GM21447 (cell line): ENCODE measurements at regions not wholly inside any gene's neighbourhood (a gene's known extent, or its start where the extent isn't known, plus 50 kb on each side); places are given as distances from the start of the nearest gene placed in this dataset.
"Not testable (repeated sequence)": the region's sequence is repeated elsewhere in the genome, so short reads cannot be mapped to it uniquely, and the experiment has no call there.

Experiments
- ATAC-seq: cut with Tn5 transposase; IDR thresholded peaks from one replicate; pipeline ENCODE4 v1.9.1; 2021; ENCODE audit not compliant: unreplicated experiment

- ATAC-seq: no peak
Measured at GRCh38 chr1:238944028-238944427, 442.3 kb upstream of the CHRM3 start.

- no peak for ATAC-seq
Measured at GRCh38 chr1:238927899-238928298, 458.5 kb upstream of the CHRM3 start.

DNA sequence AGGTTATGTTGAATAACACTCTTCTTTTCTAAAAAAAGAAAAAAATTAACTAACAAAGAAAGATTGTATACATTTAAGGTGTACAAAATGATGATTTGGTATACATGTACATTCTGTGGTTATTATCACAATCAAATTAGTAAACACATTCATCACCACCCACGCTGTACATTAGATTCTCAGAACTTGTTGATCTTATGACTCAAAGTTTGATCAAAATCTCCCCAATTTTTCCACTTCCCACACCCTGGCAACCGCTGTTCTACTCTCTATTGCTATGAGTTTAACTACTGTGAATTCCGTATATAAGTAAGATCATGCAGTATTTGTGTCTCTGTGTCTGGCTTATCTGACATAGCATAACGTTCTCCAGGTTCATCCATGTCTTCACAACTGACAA, 469.5 kb upstream of the CHRM3 start:
- ATAC-seq: no peak

DNA sequence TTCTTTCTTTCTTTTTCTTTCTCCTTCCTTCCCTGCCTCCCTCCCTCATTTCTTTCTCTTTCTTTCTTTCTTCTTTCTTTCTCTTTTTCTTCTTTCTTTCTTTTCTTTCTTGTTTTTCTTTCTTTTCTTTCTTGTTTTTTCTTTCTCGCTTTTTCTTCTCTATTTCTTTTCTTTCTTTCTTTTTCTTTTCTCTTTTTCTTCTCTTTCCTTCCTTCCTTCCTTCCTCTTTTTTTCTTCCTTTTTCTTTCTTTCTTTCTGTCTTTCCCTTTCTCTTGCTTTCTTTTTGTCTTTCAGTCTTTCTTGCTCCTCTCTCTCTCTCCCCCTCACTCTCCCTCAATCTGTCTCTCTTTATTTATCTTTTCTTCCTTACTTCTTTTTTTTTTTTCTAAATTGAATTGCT, 472.0 kb upstream of the CHRM3 start:
- no peak for ATAC-seq

- no peak for ATAC-seq
Measured at GRCh38 chr1:238913210-238913609, 473.2 kb upstream of the CHRM3 start.

- no peak for ATAC-seq
Measured at GRCh38 chr1:238912148-238912547, 474.2 kb upstream of the CHRM3 start.

DNA sequence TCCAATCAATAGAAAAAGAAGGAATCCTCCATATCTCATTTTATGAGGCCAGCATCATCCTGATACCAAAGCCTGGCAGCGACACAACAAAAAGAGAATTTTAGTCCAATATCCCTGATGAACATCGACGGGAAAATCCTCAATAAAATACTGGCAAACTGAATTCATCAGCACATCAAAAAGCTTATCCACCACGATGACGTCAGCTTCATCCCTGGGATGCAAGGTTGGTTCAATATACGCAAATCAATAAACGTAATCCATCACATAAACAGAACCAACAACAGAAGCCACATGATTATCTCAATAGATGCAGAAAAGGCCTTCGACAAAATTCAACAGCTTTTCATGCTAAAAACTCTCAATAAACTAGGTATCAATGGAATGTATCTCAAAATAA, 483.6 kb upstream of the CHRM3 start:
- not testable (repeated sequence) for ATAC-seq

- no peak for ATAC-seq
Measured at GRCh38 chr1:238900334-238900865, 486.0 kb upstream of the CHRM3 start.

- no peak for ATAC-seq
Measured at GRCh38 chr1:238898856-238899255, 487.5 kb upstream of the CHRM3 start.

DNA sequence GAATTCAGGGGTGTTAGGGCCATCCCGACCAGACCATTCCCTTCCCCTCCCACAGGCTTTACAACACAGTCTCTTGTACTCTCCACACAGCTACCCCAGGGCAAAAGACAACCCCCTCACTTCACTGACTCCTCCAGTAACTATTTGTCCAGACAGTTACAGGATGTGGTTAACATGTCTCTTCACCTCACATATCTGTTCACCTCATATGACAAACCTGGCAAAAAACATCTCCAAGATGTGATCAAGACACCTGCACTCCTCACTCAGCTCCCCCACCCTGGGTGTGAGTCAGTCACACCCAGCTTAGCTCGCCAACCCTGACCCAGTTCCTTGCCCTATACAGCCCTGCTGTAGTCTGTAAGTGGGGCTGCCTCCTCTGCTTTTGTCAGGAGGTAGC, 490.5 kb upstream of the CHRM3 start:
- no peak for ATAC-seq

DNA sequence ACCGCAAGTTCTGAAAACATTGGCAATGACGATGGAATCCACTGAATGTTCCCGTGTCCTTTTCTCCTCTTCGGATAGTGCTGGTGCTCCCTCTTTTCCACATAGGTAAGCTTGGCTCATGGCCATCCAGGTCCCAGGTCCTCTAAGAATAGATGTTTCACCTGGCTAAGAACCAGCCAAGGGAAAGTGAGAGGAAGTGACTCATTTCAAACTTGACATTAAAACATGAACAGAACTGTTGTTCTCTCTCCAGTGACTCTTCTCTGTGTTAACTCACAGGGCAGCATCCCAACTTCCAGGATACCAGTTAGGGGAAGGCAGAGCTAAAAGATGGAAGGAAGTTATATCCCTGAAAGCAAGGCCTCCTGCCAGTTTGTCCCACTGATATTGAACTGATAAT, 493.8 kb upstream of the CHRM3 start:
- ATAC-seq: no peak

DNA sequence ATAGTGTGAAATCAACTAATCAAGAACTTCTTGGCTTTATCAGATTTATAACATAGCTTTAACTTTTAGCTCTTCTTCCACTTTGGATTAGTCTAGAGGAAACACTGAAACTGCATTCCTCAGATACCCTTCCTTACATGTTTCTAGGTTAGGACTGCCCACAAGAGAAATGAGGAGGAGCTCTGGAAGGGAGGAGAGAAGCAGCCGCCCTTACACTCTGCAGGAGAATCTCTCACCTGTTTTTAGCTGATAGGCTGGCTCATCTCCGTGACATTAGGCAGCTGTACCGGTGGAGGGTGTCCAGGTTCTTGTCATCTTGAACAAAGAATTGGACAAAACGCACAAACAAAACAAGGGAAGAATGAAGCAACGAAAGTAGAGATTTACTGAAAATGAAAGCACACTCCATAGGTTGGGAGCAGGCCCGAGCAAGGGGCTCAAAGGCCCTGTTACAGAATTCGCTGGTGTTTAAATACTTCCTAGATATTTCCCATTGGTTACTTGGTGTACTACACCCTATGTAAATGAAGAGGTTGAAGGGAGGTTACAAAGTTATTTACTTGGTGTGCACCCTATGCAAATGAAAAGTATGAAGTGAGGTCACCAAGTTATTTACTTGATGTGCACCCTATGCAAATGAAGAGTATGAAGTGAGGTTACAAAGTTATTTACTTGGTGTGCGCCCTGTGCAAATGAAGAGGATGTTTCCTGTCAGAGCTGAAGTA, 524.9 kb upstream of the CHRM3 start:
- no peak for ATAC-seq

GRCh38 chr1:238833919-238834318, 552.4 kb upstream of the CHRM3 start:
- ATAC-seq: no peak

- no peak for ATAC-seq
Measured at GRCh38 chr1:238832106-238832505, 554.3 kb upstream of the CHRM3 start.

DNA sequence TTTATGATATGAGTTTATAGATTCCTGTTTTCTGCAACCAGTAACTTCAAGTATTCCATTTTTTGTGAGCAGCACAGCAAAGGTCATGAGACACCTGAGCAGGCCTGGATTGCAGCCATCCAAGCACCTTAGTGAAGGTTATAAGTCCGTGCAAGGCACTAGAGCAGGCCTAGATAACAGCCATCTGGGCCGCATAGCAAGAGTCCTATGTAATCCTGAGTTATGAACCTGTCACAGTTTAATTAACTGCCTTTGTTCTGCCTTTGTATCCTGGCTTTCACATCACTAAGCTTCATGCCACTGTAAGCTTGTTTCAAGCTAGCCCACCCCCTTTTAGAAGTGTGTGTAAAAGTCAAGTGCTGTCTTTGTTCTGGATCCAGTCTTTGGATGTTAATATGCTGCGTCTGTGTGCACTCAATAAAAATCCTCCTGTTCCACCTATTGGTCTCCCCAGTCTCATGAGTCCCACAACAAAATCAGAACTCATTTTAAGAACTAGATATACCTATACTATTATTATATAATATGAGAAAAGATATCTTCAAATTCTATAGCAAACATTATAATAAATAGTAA, 556.2 kb upstream of the CHRM3 start:
- ATAC-seq: no peak

DNA sequence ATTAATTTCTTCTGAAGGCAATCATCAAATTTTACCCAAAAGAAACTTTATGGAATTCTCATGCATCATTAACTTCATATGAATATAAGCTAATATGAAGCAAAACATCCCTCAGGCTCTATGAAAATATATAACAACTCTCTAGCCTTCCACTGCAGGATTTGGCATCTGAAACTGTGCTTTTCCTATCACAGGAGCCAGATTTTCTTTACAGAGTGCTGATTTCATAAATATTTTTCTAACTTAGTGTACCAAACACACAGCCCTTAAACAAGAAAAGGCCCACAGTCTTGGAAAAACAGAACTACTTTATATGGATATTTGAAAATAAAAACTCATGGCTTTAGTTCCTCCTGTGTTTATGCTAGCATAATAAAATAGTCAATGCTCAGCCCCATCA, 559.5 kb upstream of the CHRM3 start:
- ATAC-seq: no peak

DNA sequence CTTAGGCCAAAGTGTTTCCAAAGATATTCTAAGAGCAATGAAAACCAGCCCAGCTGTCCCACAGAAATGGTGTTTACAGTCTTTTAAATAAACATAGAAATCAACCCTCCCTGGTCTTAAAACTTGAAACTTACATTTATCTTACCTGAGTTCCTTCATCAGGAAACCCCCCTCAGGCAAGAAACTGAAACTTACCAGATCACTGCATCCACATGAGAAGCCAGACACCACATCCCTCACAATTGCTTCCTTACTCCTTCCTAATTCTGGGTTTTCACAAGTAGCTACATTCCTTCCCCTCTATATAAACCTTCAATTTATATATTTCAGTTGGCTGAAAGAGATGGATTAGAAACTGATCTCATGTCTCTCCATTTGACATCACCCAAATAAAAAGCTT, 563.0 kb upstream of the CHRM3 start:
- no peak for ATAC-seq

DNA sequence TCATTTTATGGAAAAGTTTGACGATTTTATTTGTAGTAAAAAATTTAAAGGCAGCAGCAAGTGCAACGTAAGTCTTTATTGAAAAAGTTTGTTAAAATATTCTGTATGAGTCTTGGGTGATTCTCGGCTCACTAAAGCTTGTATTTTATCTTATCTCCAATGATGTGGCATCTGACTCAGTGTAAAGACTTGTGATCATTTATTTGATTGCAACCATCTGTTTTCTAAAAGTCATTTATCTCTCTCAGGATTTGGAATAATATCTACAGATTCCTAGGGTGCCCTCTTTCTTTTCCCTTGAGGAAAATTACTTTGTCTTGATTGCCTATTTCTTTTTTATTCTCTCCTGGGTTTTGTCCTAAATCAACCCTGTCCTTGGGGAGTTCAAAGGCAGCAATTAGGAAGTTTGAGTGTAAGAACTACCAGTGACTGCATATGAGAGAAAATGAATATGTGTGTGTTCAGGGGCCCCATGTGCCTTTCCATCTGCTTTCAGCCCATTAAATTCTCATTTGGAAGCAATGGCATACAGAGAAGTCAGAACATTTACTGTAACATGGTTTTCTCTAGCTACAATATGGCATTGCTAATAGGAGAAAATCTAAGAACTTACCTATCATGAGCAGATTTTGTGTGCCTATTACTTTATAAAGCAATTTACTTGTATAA, 575.0 kb upstream of the CHRM3 start:
- ATAC-seq: no peak

GRCh38 chr1:238790882-238791281, 595.5 kb upstream of the CHRM3 start:
- ATAC-seq: no peak

DNA sequence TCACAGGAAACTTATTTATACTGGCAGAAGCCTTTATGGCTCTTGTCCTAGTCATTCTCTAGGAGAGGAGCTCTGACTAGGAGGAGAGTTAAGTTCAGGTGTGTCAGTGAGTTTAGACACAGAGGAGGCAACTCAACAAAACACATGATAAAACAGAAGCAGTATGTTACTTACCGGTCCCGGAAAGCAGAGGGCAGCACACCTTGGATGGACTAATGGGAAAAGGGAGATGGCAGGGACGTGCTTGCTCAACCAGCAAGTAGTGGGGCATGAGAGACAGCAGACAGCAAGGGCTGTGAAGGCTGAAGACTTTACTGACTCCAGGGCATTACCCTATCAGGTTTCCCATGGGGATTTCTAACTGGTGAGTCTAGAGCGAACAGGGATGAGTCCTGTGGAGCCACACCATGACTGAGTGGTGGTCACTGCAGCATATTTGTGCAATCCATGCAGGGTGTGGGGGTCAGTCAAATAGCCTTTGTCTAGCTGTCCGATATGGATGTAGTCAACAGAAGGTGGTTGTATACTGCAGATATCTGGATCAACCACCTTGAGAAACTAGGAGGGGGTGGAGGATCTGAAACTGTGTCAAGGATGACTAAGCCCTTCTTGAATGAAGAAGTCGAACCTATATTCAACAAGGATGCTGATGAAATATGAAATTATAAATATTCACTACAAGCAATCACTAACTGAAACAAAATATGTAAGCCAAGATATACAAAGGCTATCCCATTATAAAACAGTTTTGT, 596.3 kb upstream of the CHRM3 start:
- ATAC-seq: no peak

DNA sequence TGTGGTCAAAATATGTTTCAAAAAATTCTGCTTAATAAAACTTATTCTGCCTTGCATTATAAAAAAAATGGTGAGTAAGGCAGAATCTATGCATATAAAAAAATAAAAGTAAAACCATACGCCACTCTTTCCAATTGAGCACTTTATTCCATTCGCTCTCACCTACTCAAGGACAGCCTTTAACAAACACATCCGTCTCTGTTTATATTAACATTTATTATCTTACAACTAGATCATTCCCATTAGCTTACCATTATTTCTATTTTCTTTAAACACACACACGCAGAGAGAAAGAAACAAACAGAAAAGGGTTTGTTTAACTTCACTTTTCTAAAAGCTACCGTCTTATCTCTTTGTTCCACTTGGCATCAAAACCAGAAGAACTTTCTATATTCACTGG, 598.9 kb upstream of the CHRM3 start:
- no peak for ATAC-seq

DNA sequence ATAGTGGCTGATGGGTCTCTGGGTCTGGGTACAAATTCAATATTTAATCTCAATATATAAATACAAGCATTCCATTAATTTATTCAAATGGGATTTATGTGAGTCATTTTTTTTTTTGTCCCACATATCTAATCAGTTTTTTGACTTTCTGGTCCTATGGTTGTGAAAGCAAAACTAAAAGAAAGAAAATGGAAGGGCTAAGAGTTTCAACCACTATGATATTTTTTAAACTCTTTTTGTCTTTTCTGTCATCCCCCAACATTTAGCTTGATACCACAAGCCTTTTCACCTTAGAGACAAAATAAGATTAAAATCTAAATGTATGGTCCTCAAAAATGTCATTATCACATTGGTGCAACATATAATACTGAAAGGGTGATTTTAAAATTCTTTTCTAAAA, 602.7 kb upstream of the CHRM3 start:
- no peak for ATAC-seq
